OCI-LY7 (cell line): ENCODE measurements at regions not wholly inside any gene's neighbourhood (a gene's known extent, or its start where the extent isn't known, plus 50 kb on each side); places are given as distances from the start of the nearest gene placed in this dataset.

Experiments used
- EZH2phosphoT487 ChIP-seq: fragments of 200-600 bp; sonication (generic); IDR thresholded peaks from 2 replicates; pipeline ENCODE4 v1.6.1; 2018; ENCODE audit warnings: low read depth, borderline replicate concordance, mild to moderate bottlenecking, mixed run types, antibody characterized with exemption, low read length, moderate library complexity, mixed read lengths
- TF ChIP-seq, protein P1 (sequence below): fragments of 200-600 bp; sonication (generic); conservative IDR thresholded peaks from 2 replicates; pipeline ENCODE4 v1.5.1; 2014; ENCODE audit warnings: mild to moderate bottlenecking, antibody characterized with exemption, low read length, moderate library complexity, mixed read lengths

GRCh38 chr22:34281738-34282137 lies 361.5 kb upstream of the LARGE1 start:
- TF ChIP-seq EZH2phosphoT487, result no peak
- TF ChIP-seq, protein P1, sequence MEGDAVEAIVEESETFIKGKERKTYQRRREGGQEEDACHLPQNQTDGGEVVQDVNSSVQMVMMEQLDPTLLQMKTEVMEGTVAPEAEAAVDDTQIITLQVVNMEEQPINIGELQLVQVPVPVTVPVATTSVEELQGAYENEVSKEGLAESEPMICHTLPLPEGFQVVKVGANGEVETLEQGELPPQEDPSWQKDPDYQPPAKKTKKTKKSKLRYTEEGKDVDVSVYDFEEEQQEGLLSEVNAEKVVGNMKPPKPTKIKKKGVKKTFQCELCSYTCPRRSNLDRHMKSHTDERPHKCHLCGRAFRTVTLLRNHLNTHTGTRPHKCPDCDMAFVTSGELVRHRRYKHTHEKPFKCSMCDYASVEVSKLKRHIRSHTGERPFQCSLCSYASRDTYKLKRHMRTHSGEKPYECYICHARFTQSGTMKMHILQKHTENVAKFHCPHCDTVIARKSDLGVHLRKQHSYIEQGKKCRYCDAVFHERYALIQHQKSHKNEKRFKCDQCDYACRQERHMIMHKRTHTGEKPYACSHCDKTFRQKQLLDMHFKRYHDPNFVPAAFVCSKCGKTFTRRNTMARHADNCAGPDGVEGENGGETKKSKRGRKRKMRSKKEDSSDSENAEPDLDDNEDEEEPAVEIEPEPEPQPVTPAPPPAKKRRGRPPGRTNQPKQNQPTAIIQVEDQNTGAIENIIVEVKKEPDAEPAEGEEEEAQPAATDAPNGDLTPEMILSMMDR, result no peak
